HEK293 (cell line): ENCODE measurements at regions not wholly inside any gene's neighbourhood (a gene's known extent, or its start where the extent isn't known, plus 50 kb on each side); places are given as distances from the start of the nearest gene placed in this dataset.

Experiments used
- CTCF ChIA-PET: fragments of 350-600 bp; formaldehyde crosslinking; extraction: SDS; loops from one replicate; lab custom pipeline; 2021; ENCODE audit warnings: antibody characterized with exemption; lab: Yijun Ruan, JAX
- POLR2A ChIA-PET: fragments of 300-600 bp; formaldehyde crosslinking; extraction: SDS; loops from one replicate; lab custom pipeline; 2020; ENCODE audit warnings: antibody characterized with exemption, inconsistent platforms; lab: Yijun Ruan, JAX
- H3K27ac ChIP-seq: fragments of 200-500 bp; sonication (Bioruptor generic); 2 replicates; pipeline ENCODE4 v1.5.1; 2014; ENCODE audit warnings: low read depth, low read length, control low read depth, inconsistent platforms; ENCODE audit errors: extremely low read depth
- H3K36me3 ChIP-seq, 2 experiments: fragments of 200-500 bp in 1 of 2; sonication (Bioruptor generic) in 1 of 2; 1 replicate in 1 of 2; 2 replicates in 1 of 2; pipeline ENCODE4 v1.5.1; 2014 to 2017; ENCODE audit warnings: inconsistent platforms in 2 of 2, low read length in 2 of 2; ENCODE audit not compliant: control insufficient read depth in 2 of 2, insufficient read depth in 1 of 2
- H3K4me1 ChIP-seq: fragments of 200-500 bp; sonication (Bioruptor generic); 2 replicates; pipeline ENCODE4 v1.5.1; 2014; ENCODE audit warnings: mild to moderate bottlenecking, low read length, inconsistent platforms; ENCODE audit not compliant: control insufficient read depth, insufficient read depth
- H3K4me3 ChIP-seq: 2 replicates; pipeline ENCODE4 v1.5.1; 2011; ENCODE audit warnings: low read depth, mild to moderate bottlenecking, control low read depth, low read length, moderate library complexity
- H3K9me3 ChIP-seq: fragments of 200-500 bp; sonication (Bioruptor generic); 2 replicates; pipeline ENCODE4 v1.5.1; 2014; ENCODE audit warnings: low read depth, low read length, inconsistent platforms; ENCODE audit not compliant: control insufficient read depth, insufficient read depth
- HOXA7 ChIP-seq: sonication (generic); formaldehyde crosslinking; IDR thresholded peaks from 2 replicates; pipeline ENCODE4 v1.8.1; 2022; ENCODE audit warnings: missing genetic modification reagents, borderline replicate concordance
- OSR2 ChIP-seq: fragments of 450-650 bp; formaldehyde crosslinking; IDR thresholded peaks from 2 replicates; pipeline ENCODE4 v1.5.1; 2016; ENCODE audit warnings: missing biosample characterization, missing genetic modification characterization
- PRDM6 ChIP-seq: fragments of 450-650 bp; formaldehyde crosslinking; IDR thresholded peaks from 2 replicates; pipeline ENCODE4 v1.5.1; 2017; ENCODE audit warnings: missing biosample characterization, missing genetic modification characterization
- SP3 ChIP-seq: fragments of 450-650 bp; formaldehyde crosslinking; IDR thresholded peaks from 2 replicates; pipeline ENCODE4 v1.5.1; 2016; ENCODE audit warnings: missing biosample characterization, missing genetic modification characterization
- ZNF16 ChIP-seq: fragments of 450-650 bp; formaldehyde crosslinking; IDR thresholded peaks from 2 replicates; pipeline ENCODE4 v1.5.1; 2016; ENCODE audit warnings: low read depth, missing biosample characterization, missing genetic modification characterization
- ZNF202 ChIP-seq: fragments of 450-650 bp; formaldehyde crosslinking; IDR thresholded peaks from 2 replicates; pipeline ENCODE4 v1.5.1; 2016; ENCODE audit warnings: missing biosample characterization, missing genetic modification characterization, borderline replicate concordance
- ZNF24 ChIP-seq: fragments of 450-650 bp; formaldehyde crosslinking; IDR thresholded peaks from 2 replicates; pipeline ENCODE4 v1.5.1; 2016; ENCODE audit warnings: missing biosample characterization, missing genetic modification characterization
- ZNF26 ChIP-seq: fragments of 450-650 bp; formaldehyde crosslinking; IDR thresholded peaks from 2 replicates; pipeline ENCODE4 v1.5.1; 2016; ENCODE audit warnings: missing biosample characterization, missing genetic modification characterization
- ZNF311 ChIP-seq: fragments of 450-650 bp; formaldehyde crosslinking; IDR thresholded peaks from 2 replicates; pipeline ENCODE4 v1.5.1; 2017; ENCODE audit warnings: missing biosample characterization, missing genetic modification characterization, borderline replicate concordance
- ZNF391 ChIP-seq: fragments of 450-650 bp; formaldehyde crosslinking; IDR thresholded peaks from 2 replicates; pipeline ENCODE4 v1.5.1; 2016; ENCODE audit warnings: low read depth, missing biosample characterization, missing genetic modification characterization, borderline replicate concordance
- ZNF513 ChIP-seq: fragments of 450-650 bp; IDR thresholded peaks from 2 replicates; pipeline ENCODE4 v1.5.1; 2018; ENCODE audit warnings: missing biosample characterization, missing genetic modification characterization
- ZNF518A ChIP-seq: fragments of 450-650 bp; formaldehyde crosslinking; conservative IDR thresholded peaks from 2 replicates; pipeline ENCODE4 v1.5.1; 2016; ENCODE audit warnings: low read depth, missing biosample characterization, missing genetic modification characterization
- ZNF639 ChIP-seq: fragments of 450-650 bp; formaldehyde crosslinking; IDR thresholded peaks from 2 replicates; pipeline ENCODE4 v1.5.1; 2016; ENCODE audit warnings: missing biosample characterization, missing genetic modification characterization
- ZNF692 ChIP-seq: fragments of 450-650 bp; formaldehyde crosslinking; IDR thresholded peaks from 2 replicates; pipeline ENCODE4 v1.5.1; 2016; ENCODE audit warnings: missing biosample characterization, missing genetic modification characterization
- ZSCAN30 ChIP-seq: fragments of 450-650 bp; IDR thresholded peaks from 2 replicates; pipeline ENCODE4 v1.5.1; 2018; ENCODE audit warnings: missing biosample characterization, mild to moderate bottlenecking, missing genetic modification characterization, moderate library complexity
- ZSCAN4 ChIP-seq: fragments of 450-650 bp; formaldehyde crosslinking; IDR thresholded peaks from 2 replicates; pipeline ENCODE4 v1.5.1; 2017; ENCODE audit warnings: missing biosample characterization, missing genetic modification characterization

- no peaks in the 10 kb centered on the region for H3K9me3 ChIP-seq
- H3K36me3 ChIP-seq = no peaks in the 10 kb centered on the region
- H3K4me3 ChIP-seq = no peak overlapping the region
- ChIA-PET POLR2A (no interaction called here), CTCF (no interaction called here)
- TF ChIP-seq ZNF16 (tag by site-specific recombination) (no peak), PRDM6 (no peak), ZNF311 (tag by site-specific recombination) (no peak), ZNF513 (no peak), ZNF692 (tag by site-specific recombination) (no peak), ZNF24 (tag by site-specific recombination) (no peak), SP3 (no peak), ZSCAN4 (tag by site-specific recombination) (no peak)
- H3K27ac ChIP-seq = no peak overlapping the region
- no peaks in the 10 kb centered on the region for H3K4me1 ChIP-seq
Measured at GRCh38 chr11:56905936-56906335, 82.8 kb upstream of the OR5AK2 start.

- CTCF ChIA-PET = no interaction called here
- Histone ChIP-seq H3K27ac (no peak overlapping the region), H3K4me3 (no peak overlapping the region), H3K36me3 (no peaks in the 10 kb centered on the region), H3K4me1 (no peaks in the 10 kb centered on the region), H3K9me3 (no peaks in the 10 kb centered on the region)
- POLR2A ChIA-PET = no interaction called here
- TF ChIP-seq ZSCAN30 (tag by site-specific recombination) (no peak), ZNF518A (tag by site-specific recombination) (no peak), ZNF639 (tag by site-specific recombination) (no peak), ZNF692 (tag by site-specific recombination) (no peak), ZNF202 (tag by site-specific recombination) (no peak), PRDM6 (no peak), OSR2 (tag by site-specific recombination) (no peak), ZNF26 (tag by site-specific recombination) (no peak), ZNF391 (no peak), HOXA7 (CRISPR knock-in tag) (no peak)
Measured at GRCh38 chr11:56905442-56905841, 83.3 kb upstream of the OR5AK2 start.
